Activated T-cell treated with anti-CD3 and anti-CD28 coated beads, Interleukin-2, amount 50 U/mL, for 48 hours (primary cell): ENCODE measurements at regions not wholly inside any gene's neighbourhood (a gene's known extent, or its start where the extent isn't known, plus 50 kb on each side); places are given as distances from the start of the nearest gene placed in this dataset.
"Not testable (repeated sequence)": the region's sequence is repeated elsewhere in the genome, so short reads cannot be mapped to it uniquely, and the experiment has no call there.

Experiments used
- DNase-seq, 2 experiments: peaks; one replicate each; pipeline ENCODE4 v3.0.0-alpha.2; 2020

DNA sequence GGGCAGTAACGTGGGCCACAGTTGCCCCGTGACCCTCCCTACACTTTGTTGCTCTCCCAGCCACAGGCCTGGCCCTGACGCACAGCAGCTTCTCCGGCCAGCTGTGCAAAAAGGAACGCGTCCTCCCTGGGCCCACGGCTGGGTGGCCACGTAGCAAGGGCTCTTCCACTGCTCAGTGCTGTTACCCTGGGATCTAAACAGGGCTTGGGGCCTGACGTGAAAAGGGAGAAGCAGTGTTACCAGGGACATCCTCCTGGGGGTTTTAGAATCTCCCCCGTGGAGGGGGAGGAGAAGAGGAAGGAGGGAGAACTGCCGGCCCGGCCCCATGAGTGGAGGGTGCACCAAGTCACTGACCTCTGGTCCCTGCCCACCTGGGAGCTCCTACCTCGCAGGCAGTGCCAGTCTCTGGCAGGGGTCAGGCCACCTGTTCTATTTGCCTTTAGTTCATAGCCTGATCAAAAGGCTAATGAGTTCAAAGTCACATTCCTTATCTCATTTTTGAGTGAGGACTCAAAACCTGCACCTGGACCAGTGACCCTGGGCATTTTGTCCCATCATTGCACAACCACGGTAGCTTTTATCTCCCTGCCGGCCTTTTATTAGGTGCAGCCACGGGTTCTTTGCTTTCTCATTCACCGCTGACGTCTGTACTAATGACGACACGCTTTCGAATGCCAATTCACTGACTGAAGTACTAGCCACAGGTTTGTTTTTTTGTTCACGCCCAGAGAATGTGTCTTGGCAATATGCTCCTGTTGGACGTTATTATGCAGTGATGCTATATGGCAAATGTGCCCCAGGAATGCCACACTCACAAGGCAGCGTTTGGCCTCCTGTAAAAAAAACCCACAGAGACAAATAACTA lies 4424.6 kb upstream of the TPTE start:
- DNase-seq, result not testable (repeated sequence)

- not testable (repeated sequence) for DNase-seq
Measured at GRCh38 chr21:6097736-6098135, 4423.6 kb upstream of the TPTE start.

- not testable (repeated sequence) for DNase-seq
Measured at GRCh38 chr21:6098191-6098935, 4423.0 kb upstream of the TPTE start.

GRCh38 chr21:6101588-6101987 lies 4419.8 kb upstream of the TPTE start:
- DNase-seq, result not testable (repeated sequence)

DNA sequence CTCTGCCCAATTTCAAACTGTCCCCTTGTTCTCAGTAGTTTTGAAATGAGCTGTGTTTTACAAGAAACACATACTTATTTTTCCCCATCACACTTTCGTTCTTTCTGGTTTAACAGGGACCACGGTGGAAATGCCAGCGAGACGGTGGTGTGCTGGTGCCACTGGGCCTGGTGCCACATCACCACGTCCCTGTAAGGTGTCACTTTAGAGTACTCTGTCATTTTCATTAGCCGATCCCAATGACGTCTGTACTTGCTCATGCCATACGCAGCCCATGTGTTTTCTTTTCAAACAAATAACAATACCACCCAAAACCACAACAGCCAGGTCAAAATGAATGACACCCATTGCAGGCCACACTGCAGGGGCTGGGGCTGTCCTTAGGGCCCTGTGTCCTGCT lies 4416.8 kb upstream of the TPTE start:
- DNase-seq, result not testable (repeated sequence)

DNA sequence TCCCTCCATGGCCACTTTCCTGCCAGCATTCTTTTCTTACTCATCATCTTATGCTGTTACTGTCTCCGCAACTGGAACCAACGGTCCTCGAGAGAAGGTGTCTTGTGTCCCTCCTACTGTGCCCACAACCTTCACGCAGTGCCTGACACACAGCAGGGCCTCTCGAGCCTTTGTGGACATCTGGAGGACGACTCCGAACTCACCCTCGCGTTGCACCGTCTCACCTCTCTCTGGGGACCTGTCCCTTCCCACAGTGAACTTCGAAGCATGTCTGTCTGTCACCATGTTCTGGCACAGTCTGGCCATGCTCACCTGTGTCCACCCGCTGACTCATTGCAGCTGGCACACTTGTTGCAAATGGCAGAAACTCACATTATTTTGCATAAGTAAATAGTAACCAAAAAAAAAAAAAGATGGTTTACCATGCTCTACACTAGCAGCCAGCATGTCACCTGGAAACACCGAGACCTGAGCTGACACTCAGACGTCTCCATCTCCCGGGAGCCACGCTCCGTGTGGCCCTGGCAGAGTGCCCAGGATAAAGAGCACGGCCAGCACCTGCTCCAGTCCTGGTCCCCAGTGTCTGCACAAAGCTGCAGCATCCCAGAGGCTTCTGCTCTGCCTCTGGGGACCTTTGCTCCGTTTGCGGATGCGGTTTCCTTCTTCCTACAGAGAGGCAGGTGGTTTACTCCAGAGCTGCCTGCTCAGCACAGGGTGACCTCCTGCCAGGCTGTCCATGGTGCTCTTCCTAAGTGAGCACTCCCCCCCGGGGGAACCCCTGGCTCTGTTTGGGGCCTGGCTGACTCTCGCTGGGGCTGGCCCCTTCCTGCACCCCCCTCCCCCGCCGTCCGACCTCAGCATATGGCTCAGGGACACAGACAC lies 4414.5 kb upstream of the TPTE start:
- not testable (repeated sequence) for DNase-seq

DNA sequence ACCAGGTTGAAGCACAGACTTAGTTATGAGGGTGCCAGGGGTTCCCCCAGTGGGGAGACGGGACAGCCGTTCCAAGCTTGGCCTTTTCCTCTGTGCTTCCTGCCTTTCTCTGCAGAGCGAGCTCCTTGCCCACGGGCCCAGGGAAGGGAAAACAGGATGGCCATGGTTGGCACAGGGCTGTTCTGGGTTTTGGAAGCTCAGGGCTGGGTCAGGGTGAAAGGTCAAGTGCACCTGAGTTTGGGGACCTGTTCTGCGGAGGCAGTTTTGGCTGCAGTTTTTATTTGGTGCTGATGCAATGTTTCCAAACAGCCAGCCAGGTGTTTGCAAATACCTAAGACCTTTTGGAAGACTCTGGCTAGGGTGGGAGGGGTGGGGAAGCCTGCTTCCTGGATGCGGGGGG lies 4412.5 kb upstream of the TPTE start:
- not testable (repeated sequence) for DNase-seq

DNA sequence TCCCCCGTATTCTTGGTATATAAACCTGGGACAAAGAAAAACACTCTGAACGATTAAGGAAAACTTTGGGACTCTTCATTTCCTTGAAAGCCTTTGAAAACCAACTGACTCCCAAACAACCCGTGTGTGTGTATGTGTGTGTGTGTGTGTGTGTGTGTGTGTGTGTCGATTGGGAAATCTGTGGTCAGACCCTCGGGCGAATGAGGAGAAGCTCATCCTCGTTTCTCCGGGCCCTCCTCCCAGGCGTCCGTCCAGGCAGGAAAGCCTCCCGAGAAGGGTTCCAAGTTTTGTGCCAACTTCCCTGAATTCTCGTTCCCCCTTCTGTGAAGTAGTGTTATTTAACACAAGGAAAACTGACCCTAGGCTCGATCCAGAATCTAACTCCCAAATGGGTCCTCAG lies 4411.6 kb upstream of the TPTE start:
- not testable (repeated sequence) for DNase-seq

- DNase-seq, result not testable (repeated sequence)
Measured at GRCh38 chr21:6110716-6111343, 4410.6 kb upstream of the TPTE start.

GRCh38 chr21:6111354-6111753 lies 4410.0 kb upstream of the TPTE start:
- DNase-seq, result peak; percentile 19 to 28

- DNase-seq, result not testable (repeated sequence)
Measured at GRCh38 chr21:6118336-6118735, 4403.0 kb upstream of the TPTE start.

- not testable (repeated sequence) for DNase-seq
Measured at GRCh38 chr21:6120863-6121262, 4400.5 kb upstream of the TPTE start.

DNA sequence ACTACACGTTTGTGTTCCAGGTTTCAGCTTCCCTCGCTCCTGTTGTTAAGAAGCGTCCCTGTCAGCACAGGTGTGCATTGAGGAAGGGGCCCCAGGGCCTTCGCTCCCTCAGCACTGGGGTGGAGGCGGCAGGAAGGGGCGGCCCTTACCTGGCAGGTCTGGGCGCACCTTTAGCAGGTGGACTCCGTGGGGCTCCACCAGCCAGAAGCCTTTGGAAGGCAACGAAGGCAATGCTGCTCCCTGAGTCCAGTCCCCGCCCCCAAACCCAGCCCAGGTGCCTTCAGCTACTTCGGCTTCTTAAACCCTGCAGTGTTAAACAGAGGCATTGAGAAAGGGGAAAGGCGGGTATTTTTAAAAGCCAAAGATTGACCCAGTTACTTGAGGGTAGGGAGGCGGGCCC lies 4398.8 kb upstream of the TPTE start:
- not testable (repeated sequence) for DNase-seq

GRCh38 chr21:6123224-6123623 lies 4398.2 kb upstream of the TPTE start:
- not testable (repeated sequence) for DNase-seq

DNA sequence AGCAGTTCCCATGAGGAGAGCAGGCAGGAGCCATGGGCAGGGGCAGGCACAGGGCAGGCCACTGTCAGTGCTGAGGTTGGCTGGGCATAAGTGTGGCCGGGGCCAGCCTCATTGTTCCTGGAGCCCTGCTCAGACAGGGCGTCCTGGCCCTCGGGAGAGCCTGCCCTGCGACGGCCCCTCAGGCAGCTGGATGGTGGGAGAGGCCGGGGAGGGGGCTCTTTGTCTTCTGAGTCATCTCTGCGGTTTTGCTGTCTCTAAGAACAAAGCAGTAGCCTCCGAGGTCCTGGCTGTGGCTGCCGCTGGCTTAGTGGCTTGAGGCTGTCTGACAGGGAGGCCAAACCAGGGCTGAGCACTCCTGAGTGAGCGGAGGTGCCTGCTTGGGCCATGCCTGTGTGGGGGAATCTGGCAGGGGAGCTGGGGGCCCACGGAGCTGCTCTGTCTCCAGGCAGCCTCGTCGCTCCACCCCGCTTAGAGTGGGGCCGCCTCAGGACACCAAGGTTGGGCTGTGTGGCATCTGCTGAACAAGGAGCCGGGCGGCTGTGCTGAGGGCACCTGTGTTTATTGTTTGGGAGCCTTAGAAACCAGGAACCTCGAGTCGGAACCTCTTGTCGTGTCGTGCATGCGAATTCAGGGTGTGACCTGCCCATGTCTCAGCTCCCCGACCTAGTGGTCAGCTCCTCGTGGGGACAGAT lies 4395.7 kb upstream of the TPTE start:
- not testable (repeated sequence) for DNase-seq

GRCh38 chr21:6126976-6127732 lies 4394.2 kb upstream of the TPTE start:
- not testable (repeated sequence) for DNase-seq

DNA sequence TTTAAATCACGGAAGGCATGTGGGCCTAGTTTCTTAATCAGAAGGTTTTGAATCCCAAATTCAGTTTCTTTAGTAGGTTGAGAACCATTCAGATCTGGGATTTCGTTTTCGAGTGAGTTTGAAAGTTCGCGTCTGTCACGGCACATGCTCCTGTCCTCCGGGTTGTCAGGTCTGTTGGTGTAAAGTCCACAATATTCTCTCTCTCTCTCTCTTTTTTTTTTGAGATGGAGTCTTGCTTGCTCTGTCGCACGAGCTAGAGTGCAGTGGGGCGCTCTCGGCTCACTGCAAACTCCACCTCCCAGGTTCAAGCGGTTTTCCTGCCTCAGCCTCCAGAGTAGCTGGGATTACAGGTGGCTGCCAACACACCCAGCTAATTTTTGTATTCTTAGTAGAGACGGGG lies 4390.6 kb upstream of the TPTE start:
- not testable (repeated sequence) for DNase-seq

DNA sequence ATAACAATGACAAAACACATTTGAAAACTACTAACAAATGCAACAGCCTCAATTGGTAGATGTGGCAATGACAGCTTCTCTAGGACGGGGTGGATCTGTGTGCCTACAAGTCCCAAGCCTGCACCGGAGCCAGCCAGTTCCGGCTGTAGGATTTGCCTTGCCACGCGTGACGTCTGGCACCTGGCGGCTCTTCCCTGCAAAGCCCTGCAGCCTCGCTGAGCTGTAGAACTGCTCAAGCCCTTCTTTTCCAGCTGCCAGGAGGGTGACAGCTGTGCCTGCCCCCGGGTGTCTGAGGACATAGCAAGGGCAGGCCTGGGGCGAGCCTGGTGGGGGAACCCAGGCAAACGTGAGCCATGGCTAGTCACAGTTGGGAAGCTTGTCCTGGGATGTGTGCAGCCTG lies 4388.0 kb upstream of the TPTE start:
- DNase-seq, result not testable (repeated sequence)

DNA sequence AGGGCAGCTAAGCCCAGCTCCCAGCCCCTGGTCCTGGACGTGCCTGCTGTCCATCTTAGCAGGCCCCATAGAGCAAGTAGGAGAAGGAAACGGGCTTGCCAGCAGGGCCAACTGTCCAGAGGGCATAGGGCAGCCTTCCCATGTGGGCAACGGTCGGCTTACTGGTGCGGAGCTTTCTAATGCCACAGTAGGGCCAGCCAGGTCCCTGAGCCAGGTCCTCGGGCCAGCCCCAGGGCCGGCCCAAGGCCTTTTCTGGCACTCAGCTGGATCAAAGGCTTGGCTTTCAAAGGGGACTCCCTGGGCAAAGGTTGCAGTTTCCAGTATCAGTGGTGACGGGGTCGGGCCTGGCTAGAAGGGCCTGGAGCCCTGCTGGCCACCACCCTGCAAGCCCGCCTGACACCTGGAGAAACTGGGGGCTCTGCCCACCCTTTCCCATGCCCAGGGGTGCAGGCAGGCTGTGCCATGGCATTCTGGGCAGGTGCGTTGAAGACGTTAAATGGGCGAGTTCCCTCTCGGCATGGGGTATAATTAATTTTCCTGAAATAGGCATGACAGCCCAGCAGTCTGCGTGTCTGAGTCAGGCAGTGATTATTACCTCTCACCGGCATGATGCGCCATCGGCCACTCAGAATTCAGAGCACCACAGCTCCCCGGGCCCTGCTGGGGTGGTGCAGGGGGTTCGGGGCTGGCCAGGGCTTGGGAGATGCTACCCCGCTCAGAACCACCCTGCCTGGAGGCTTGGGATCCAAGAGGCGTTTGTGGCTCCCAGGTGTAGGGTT lies 4387.3 kb upstream of the TPTE start:
- DNase-seq, result not testable (repeated sequence)

- DNase-seq, result not testable (repeated sequence)
Measured at GRCh38 chr21:6136732-6137131, 4384.7 kb upstream of the TPTE start.
